ENCODE measurements at regions not wholly inside any gene's neighbourhood (a gene's known extent, or its start where the extent isn't known, plus 50 kb on each side); places are given as distances from the start of the nearest gene placed in this dataset.
"Not testable (repeated sequence)": the region's sequence is repeated elsewhere in the genome, so short reads cannot be mapped to it uniquely, and the experiment has no call there.

GRCh38 chr5:97563050-97563657 is 380.1 kb upstream of the RIOK2 start:
- no peaks in the 10 kb centered on the region for H3K9me3 ChIP-seq (ENCODE audit: control insufficient read depth in 2 of 2, insufficient read depth in 1 of 2, low read length in 1 of 2)
- no peak for DNase-seq (ENCODE audit: low read depth in 6 of 9, low spot score in 9 of 9)
- no peak overlapping the region for H3K27ac ChIP-seq (ENCODE audit: low read depth in 1 of 2, low read length in 1 of 2)
- H3K4me1 ChIP-seq (ENCODE audit: control insufficient read depth in 2 of 2, insufficient read depth in 2 of 2, low read length in 2 of 2), result no peaks in the 10 kb centered on the region
- no peak overlapping the region for H3K4me3 ChIP-seq (ENCODE audit: low read length in 2 of 2)
- H3K36me3 ChIP-seq (ENCODE audit: control insufficient read depth in 2 of 2, insufficient read depth in 2 of 2, low read length in 1 of 2), result no peaks in the 10 kb centered on the region
- no peaks in the 10 kb centered on the region for H3K27me3 ChIP-seq (ENCODE audit: control insufficient read depth in 2 of 2, insufficient read depth in 1 of 2, low read length in 1 of 2)
- WGBS, result 92% methylated on average over 2 of the region's 2 CpGs

GRCh38 chr5:97568382-97568781 is 385.3 kb upstream of the RIOK2 start:
- no peak overlapping the region for H3K27ac ChIP-seq (ENCODE audit: low read depth in 1 of 2, low read length in 1 of 2)
- no peaks in the 10 kb centered on the region for H3K27me3 ChIP-seq (ENCODE audit: control insufficient read depth in 2 of 2, insufficient read depth in 1 of 2, low read length in 1 of 2)
- H3K9me3 ChIP-seq (ENCODE audit: control insufficient read depth in 2 of 2, insufficient read depth in 1 of 2, low read length in 1 of 2), result peaks cover 0 to 11% of the 10 kb centered on the region in 2 donors
- no peaks in the 10 kb centered on the region for H3K4me1 ChIP-seq (ENCODE audit: control insufficient read depth in 2 of 2, insufficient read depth in 2 of 2, low read length in 2 of 2)
- no peak for DNase-seq (ENCODE audit: low read depth in 6 of 9, low spot score in 9 of 9)
- H3K4me3 ChIP-seq (ENCODE audit: low read length in 2 of 2), result no peak overlapping the region
- no peaks in the 10 kb centered on the region for H3K36me3 ChIP-seq (ENCODE audit: control insufficient read depth in 2 of 2, insufficient read depth in 2 of 2, low read length in 1 of 2)

- no peak for DNase-seq (ENCODE audit: low read depth in 6 of 9, low spot score in 9 of 9)
- Histone ChIP-seq H3K9me3 (ENCODE audit: control insufficient read depth in 2 of 2, insufficient read depth in 1 of 2, low read length in 1 of 2) (peaks cover 0 to 11% of the 10 kb centered on the region in 2 donors), H3K27me3 (ENCODE audit: control insufficient read depth in 2 of 2, insufficient read depth in 1 of 2, low read length in 1 of 2) (no peaks in the 10 kb centered on the region), H3K4me3 (ENCODE audit: low read length in 2 of 2) (no peak overlapping the region), H3K27ac (ENCODE audit: low read depth in 1 of 2, low read length in 1 of 2) (no peak overlapping the region), H3K4me1 (ENCODE audit: control insufficient read depth in 2 of 2, insufficient read depth in 2 of 2, low read length in 2 of 2) (no peaks in the 10 kb centered on the region), H3K36me3 (ENCODE audit: control insufficient read depth in 2 of 2, insufficient read depth in 2 of 2, low read length in 1 of 2) (no peaks in the 10 kb centered on the region)
- 98% methylated on average over 1 of the region's 1 CpG for WGBS
These were observed 387.2 kb upstream of the RIOK2 start for GRCh38 chr5:97570242-97570641.

- H3K4me3 ChIP-seq (ENCODE audit: low read length in 2 of 2), result no peak overlapping the region
These were observed 392.3 kb upstream of the RIOK2 start for GRCh38 chr5:97575322-97575721.

GRCh38 chr5:97576956-97577355 is 393.9 kb upstream of the RIOK2 start:
- 87% methylated on average over 2 of the region's 2 CpGs for WGBS

More at GRCh38 chr5:97575322-97575721, 392.3 kb upstream of the RIOK2 start:
- Histone ChIP-seq H3K36me3 (ENCODE audit: control insufficient read depth in 2 of 2, insufficient read depth in 2 of 2, low read length in 1 of 2) (no peaks in the 10 kb centered on the region), H3K27ac (ENCODE audit: low read depth in 1 of 2, low read length in 1 of 2) (no peak overlapping the region), H3K27me3 (ENCODE audit: control insufficient read depth in 2 of 2, insufficient read depth in 1 of 2, low read length in 1 of 2) (no peaks in the 10 kb centered on the region), H3K9me3 (ENCODE audit: control insufficient read depth in 2 of 2, insufficient read depth in 1 of 2, low read length in 1 of 2) (peaks cover 0 to 1% of the 10 kb centered on the region in 2 donors), H3K4me1 (ENCODE audit: control insufficient read depth in 2 of 2, insufficient read depth in 2 of 2, low read length in 2 of 2) (no peaks in the 10 kb centered on the region)
- 83% methylated on average over 1 of the region's 1 CpG for WGBS
- no peak for DNase-seq (ENCODE audit: low read depth in 6 of 9, low spot score in 9 of 9)

GRCh38 chr5:97579977-97580376 is 396.9 kb upstream of the RIOK2 start:
- not testable (repeated sequence) for H3K4me3 ChIP-seq (ENCODE audit: low read length in 2 of 2); H3K4me1 ChIP-seq (ENCODE audit: control insufficient read depth in 2 of 2, insufficient read depth in 2 of 2, low read length in 2 of 2); H3K36me3 ChIP-seq (ENCODE audit: control insufficient read depth in 2 of 2, insufficient read depth in 2 of 2, low read length in 1 of 2); H3K27ac ChIP-seq (ENCODE audit: low read depth in 1 of 2, low read length in 1 of 2); H3K27me3 ChIP-seq (ENCODE audit: control insufficient read depth in 2 of 2, insufficient read depth in 1 of 2, low read length in 1 of 2); H3K9me3 ChIP-seq (ENCODE audit: control insufficient read depth in 2 of 2, insufficient read depth in 1 of 2, low read length in 1 of 2); DNase-seq (ENCODE audit: low read depth in 6 of 9, low spot score in 9 of 9)
- WGBS, result 99% methylated on average over 29 of the region's 29 CpGs

More at GRCh38 chr5:97576956-97577355, 393.9 kb upstream of the RIOK2 start:
- Histone ChIP-seq H3K4me1 (ENCODE audit: control insufficient read depth in 2 of 2, insufficient read depth in 2 of 2, low read length in 2 of 2) (no peaks in the 10 kb centered on the region), H3K27me3 (ENCODE audit: control insufficient read depth in 2 of 2, insufficient read depth in 1 of 2, low read length in 1 of 2) (no peaks in the 10 kb centered on the region), H3K36me3 (ENCODE audit: control insufficient read depth in 2 of 2, insufficient read depth in 2 of 2, low read length in 1 of 2) (no peaks in the 10 kb centered on the region), H3K9me3 (ENCODE audit: control insufficient read depth in 2 of 2, insufficient read depth in 1 of 2, low read length in 1 of 2) (no peaks in the 10 kb centered on the region), H3K4me3 (ENCODE audit: low read length in 2 of 2) (no peak overlapping the region), H3K27ac (ENCODE audit: low read depth in 1 of 2, low read length in 1 of 2) (no peak overlapping the region)
- DNase-seq (ENCODE audit: low read depth in 6 of 9, low spot score in 9 of 9), result no peak

- H3K4me3 ChIP-seq (ENCODE audit: low read length in 2 of 2), result no peak overlapping the region
- H3K27ac ChIP-seq (ENCODE audit: low read depth in 1 of 2, low read length in 1 of 2), result no peak overlapping the region
- no peaks in the 10 kb centered on the region for H3K9me3 ChIP-seq (ENCODE audit: control insufficient read depth in 2 of 2, insufficient read depth in 1 of 2, low read length in 1 of 2)
- no peak for DNase-seq (ENCODE audit: low read depth in 6 of 9, low spot score in 9 of 9)
- H3K4me1 ChIP-seq (ENCODE audit: control insufficient read depth in 2 of 2, insufficient read depth in 2 of 2, low read length in 2 of 2), result no peaks in the 10 kb centered on the region
- 95% methylated on average over 2 of the region's 2 CpGs for WGBS
- no peaks in the 10 kb centered on the region for H3K27me3 ChIP-seq (ENCODE audit: control insufficient read depth in 2 of 2, insufficient read depth in 1 of 2, low read length in 1 of 2)
- H3K36me3 ChIP-seq (ENCODE audit: control insufficient read depth in 2 of 2, insufficient read depth in 2 of 2, low read length in 1 of 2), result no peaks in the 10 kb centered on the region
These were observed 397.7 kb upstream of the RIOK2 start for GRCh38 chr5:97580746-97581145.

- Histone ChIP-seq H3K27ac (ENCODE audit: low read depth in 1 of 2, low read length in 1 of 2) (no peak overlapping the region), H3K9me3 (ENCODE audit: control insufficient read depth in 2 of 2, insufficient read depth in 1 of 2, low read length in 1 of 2) (no peaks in the 10 kb centered on the region), H3K4me1 (ENCODE audit: control insufficient read depth in 2 of 2, insufficient read depth in 2 of 2, low read length in 2 of 2) (no peaks in the 10 kb centered on the region), H3K27me3 (ENCODE audit: control insufficient read depth in 2 of 2, insufficient read depth in 1 of 2, low read length in 1 of 2) (no peaks in the 10 kb centered on the region), H3K36me3 (ENCODE audit: control insufficient read depth in 2 of 2, insufficient read depth in 2 of 2, low read length in 1 of 2) (no peaks in the 10 kb centered on the region), H3K4me3 (ENCODE audit: low read length in 2 of 2) (no peak overlapping the region)
- DNase-seq (ENCODE audit: low read depth in 6 of 9, low spot score in 9 of 9), result no peak
- WGBS, result 38% methylated on average over 1 of the region's 1 CpG
These were observed 408.7 kb upstream of the RIOK2 start for GRCh38 chr5:97591781-97592180.

- DNase-seq (ENCODE audit: low read depth in 6 of 9, low spot score in 9 of 9), result no peak
- H3K9me3 ChIP-seq (ENCODE audit: control insufficient read depth in 2 of 2, insufficient read depth in 1 of 2, low read length in 1 of 2), result no peaks in the 10 kb centered on the region
- no peak overlapping the region for H3K4me3 ChIP-seq (ENCODE audit: low read length in 2 of 2)
- no peaks in the 10 kb centered on the region for H3K4me1 ChIP-seq (ENCODE audit: control insufficient read depth in 2 of 2, insufficient read depth in 2 of 2, low read length in 2 of 2)
- no peaks in the 10 kb centered on the region for H3K27me3 ChIP-seq (ENCODE audit: control insufficient read depth in 2 of 2, insufficient read depth in 1 of 2, low read length in 1 of 2)
- no peaks in the 10 kb centered on the region for H3K36me3 ChIP-seq (ENCODE audit: control insufficient read depth in 2 of 2, insufficient read depth in 2 of 2, low read length in 1 of 2)
- no peak overlapping the region for H3K27ac ChIP-seq (ENCODE audit: low read depth in 1 of 2, low read length in 1 of 2)
These were observed 417.4 kb upstream of the RIOK2 start for GRCh38 chr5:97600486-97600885.

GRCh38 chr5:97601651-97602050 is 418.6 kb upstream of the RIOK2 start:
- H3K27me3 ChIP-seq (ENCODE audit: control insufficient read depth in 2 of 2, insufficient read depth in 1 of 2, low read length in 1 of 2), result no peaks in the 10 kb centered on the region
- H3K9me3 ChIP-seq (ENCODE audit: control insufficient read depth in 2 of 2, insufficient read depth in 1 of 2, low read length in 1 of 2), result no peaks in the 10 kb centered on the region
- 92% methylated on average over 3 of the region's 3 CpGs for WGBS
- H3K4me3 ChIP-seq (ENCODE audit: low read length in 2 of 2), result no peak overlapping the region
- H3K27ac ChIP-seq (ENCODE audit: low read depth in 1 of 2, low read length in 1 of 2), result no peak overlapping the region
- no peak for DNase-seq (ENCODE audit: low read depth in 6 of 9, low spot score in 9 of 9)
- H3K4me1 ChIP-seq (ENCODE audit: control insufficient read depth in 2 of 2, insufficient read depth in 2 of 2, low read length in 2 of 2), result no peaks in the 10 kb centered on the region
- H3K36me3 ChIP-seq (ENCODE audit: control insufficient read depth in 2 of 2, insufficient read depth in 2 of 2, low read length in 1 of 2), result no peaks in the 10 kb centered on the region

Measured in thymus (tissue), 11 donors.